GM23338 (cell line): ENCODE measurements at regions not wholly inside any gene's neighbourhood (a gene's known extent, or its start where the extent isn't known, plus 50 kb on each side); places are given as distances from the start of the nearest gene placed in this dataset.

ENCODE experiments used
- CREB1 ChIP-seq: fragments of 250-450 bp; sonication (Bioruptor Pico); IDR thresholded peaks from 2 replicates; pipeline ENCODE4 v1.5.0; 2020; ENCODE audit warnings: low read depth, mild to moderate bottlenecking, moderate library complexity
- ETS1 ChIP-seq: IDR thresholded peaks from 2 replicates; pipeline ENCODE4 v1.6.1; 2016; ENCODE audit warnings: antibody characterized with exemption
- EZH2 ChIP-seq: fragments of 200-600 bp; sonication (generic); IDR thresholded peaks from one replicate; pipeline ENCODE4 v1.8.0; 2017; ENCODE audit warnings: antibody characterized with exemption, mild to moderate bottlenecking, low read depth; ENCODE audit not compliant: unreplicated experiment
- EZH2phosphoT487 ChIP-seq: fragments of 200-600 bp; sonication (generic); IDR thresholded peaks from one replicate; pipeline ENCODE4 v1.8.1; 2018; ENCODE audit warnings: antibody characterized with exemption; ENCODE audit not compliant: unreplicated experiment
- JUNB ChIP-seq: IDR thresholded peaks from one replicate; pipeline ENCODE4 v1.6.1; 2016; ENCODE audit warnings: antibody characterized with exemption; ENCODE audit not compliant: unreplicated experiment
- NANOG ChIP-seq: IDR thresholded peaks from 2 replicates; pipeline ENCODE4 v1.6.1; 2016; ENCODE audit warnings: antibody characterized with exemption, borderline replicate concordance
- POLR2AphosphoS5 ChIP-seq: IDR thresholded peaks from 2 replicates; pipeline ENCODE4 v1.6.1; 2016; ENCODE audit warnings: antibody characterized with exemption, low read depth
- STAT1 ChIP-seq: IDR thresholded peaks from one replicate; pipeline ENCODE4 v1.6.1; 2016; ENCODE audit warnings: antibody characterized with exemption; ENCODE audit not compliant: unreplicated experiment
- ZNF114 ChIP-seq: fragments of 250-450 bp; sonication (Bioruptor Pico); IDR thresholded peaks from 2 replicates; pipeline ENCODE4 v1.5.0; 2020; ENCODE audit warnings: mild to moderate bottlenecking, moderate library complexity
- ZNF331 ChIP-seq: fragments of 250-450 bp; sonication (Bioruptor Pico); IDR thresholded peaks from 2 replicates; pipeline ENCODE4 v1.5.0; 2020; ENCODE audit warnings: low read depth, mild to moderate bottlenecking, moderate library complexity
- TF ChIP-seq, protein P1 (sequence below), 2 experiments: fragments of 200-600 bp in 1 of 2; sonication (generic) in 1 of 2; conservative IDR thresholded peaks; 2 replicates each; pipeline versions ENCODE4 v1.5.1 to v1.6.1; 2016 to 2017; ENCODE audit warnings: antibody characterized with exemption in 2 of 2, low read depth in 2 of 2, mild to moderate bottlenecking in 2 of 2, moderate library complexity in 1 of 2
- TF ChIP-seq, protein P2 (sequence below): IDR thresholded peaks from one replicate; pipeline ENCODE4 v1.6.1; 2018; ENCODE audit warnings: antibody characterized with exemption; ENCODE audit not compliant: unreplicated experiment

GRCh38 chr2:136297994-136298393 is 180.0 kb upstream of the CXCR4 start:
- TF ChIP-seq, protein P1, sequence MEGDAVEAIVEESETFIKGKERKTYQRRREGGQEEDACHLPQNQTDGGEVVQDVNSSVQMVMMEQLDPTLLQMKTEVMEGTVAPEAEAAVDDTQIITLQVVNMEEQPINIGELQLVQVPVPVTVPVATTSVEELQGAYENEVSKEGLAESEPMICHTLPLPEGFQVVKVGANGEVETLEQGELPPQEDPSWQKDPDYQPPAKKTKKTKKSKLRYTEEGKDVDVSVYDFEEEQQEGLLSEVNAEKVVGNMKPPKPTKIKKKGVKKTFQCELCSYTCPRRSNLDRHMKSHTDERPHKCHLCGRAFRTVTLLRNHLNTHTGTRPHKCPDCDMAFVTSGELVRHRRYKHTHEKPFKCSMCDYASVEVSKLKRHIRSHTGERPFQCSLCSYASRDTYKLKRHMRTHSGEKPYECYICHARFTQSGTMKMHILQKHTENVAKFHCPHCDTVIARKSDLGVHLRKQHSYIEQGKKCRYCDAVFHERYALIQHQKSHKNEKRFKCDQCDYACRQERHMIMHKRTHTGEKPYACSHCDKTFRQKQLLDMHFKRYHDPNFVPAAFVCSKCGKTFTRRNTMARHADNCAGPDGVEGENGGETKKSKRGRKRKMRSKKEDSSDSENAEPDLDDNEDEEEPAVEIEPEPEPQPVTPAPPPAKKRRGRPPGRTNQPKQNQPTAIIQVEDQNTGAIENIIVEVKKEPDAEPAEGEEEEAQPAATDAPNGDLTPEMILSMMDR (conservative IDR thresholded peaks at IDR 0.05; ENCODE audit: low read depth in 2 of 2) = no peak
- TF ChIP-seq EZH2 = no peak
- TF ChIP-seq EZH2phosphoT487 = no peak
- TF ChIP-seq POLR2AphosphoS5 = no peak
- TF ChIP-seq, protein P2, sequence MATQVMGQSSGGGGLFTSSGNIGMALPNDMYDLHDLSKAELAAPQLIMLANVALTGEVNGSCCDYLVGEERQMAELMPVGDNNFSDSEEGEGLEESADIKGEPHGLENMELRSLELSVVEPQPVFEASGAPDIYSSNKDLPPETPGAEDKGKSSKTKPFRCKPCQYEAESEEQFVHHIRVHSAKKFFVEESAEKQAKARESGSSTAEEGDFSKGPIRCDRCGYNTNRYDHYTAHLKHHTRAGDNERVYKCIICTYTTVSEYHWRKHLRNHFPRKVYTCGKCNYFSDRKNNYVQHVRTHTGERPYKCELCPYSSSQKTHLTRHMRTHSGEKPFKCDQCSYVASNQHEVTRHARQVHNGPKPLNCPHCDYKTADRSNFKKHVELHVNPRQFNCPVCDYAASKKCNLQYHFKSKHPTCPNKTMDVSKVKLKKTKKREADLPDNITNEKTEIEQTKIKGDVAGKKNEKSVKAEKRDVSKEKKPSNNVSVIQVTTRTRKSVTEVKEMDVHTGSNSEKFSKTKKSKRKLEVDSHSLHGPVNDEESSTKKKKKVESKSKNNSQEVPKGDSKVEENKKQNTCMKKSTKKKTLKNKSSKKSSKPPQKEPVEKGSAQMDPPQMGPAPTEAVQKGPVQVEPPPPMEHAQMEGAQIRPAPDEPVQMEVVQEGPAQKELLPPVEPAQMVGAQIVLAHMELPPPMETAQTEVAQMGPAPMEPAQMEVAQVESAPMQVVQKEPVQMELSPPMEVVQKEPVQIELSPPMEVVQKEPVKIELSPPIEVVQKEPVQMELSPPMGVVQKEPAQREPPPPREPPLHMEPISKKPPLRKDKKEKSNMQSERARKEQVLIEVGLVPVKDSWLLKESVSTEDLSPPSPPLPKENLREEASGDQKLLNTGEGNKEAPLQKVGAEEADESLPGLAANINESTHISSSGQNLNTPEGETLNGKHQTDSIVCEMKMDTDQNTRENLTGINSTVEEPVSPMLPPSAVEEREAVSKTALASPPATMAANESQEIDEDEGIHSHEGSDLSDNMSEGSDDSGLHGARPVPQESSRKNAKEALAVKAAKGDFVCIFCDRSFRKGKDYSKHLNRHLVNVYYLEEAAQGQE = no peak
- TF ChIP-seq ETS1 = no peak
- TF ChIP-seq CREB1 = no peak
- no peak for TF ChIP-seq JUNB
- TF ChIP-seq STAT1 = no peak
- no peak for TF ChIP-seq ZNF114
- no peak for TF ChIP-seq NANOG
- no peak for TF ChIP-seq ZNF331 (CRISPR knock-in tag)
